Neural progenitor cell (in vitro differentiated cells): ENCODE measurements at regions not wholly inside any gene's neighbourhood (a gene's known extent, or its start where the extent isn't known, plus 50 kb on each side); places are given as distances from the start of the nearest gene placed in this dataset.

Experiments used
- CTCF ChIP-seq: fragments of 200-600 bp; sonication (generic); IDR thresholded peaks from 2 replicates; pipeline ENCODE4 v1.5.1; 2017; ENCODE audit warnings: antibody characterized with exemption, mild to moderate bottlenecking
- EZH2 ChIP-seq: fragments of 200-600 bp; sonication (generic); IDR thresholded peaks from 2 replicates; pipeline ENCODE4 v1.6.1; 2017; ENCODE audit warnings: antibody characterized with exemption, mild to moderate bottlenecking, moderate library complexity
- EZH2phosphoT487 ChIP-seq: fragments of 200-600 bp; sonication (generic); IDR thresholded peaks from 2 replicates; pipeline ENCODE4 v1.6.1; 2017; ENCODE audit warnings: antibody characterized with exemption

GRCh38 chr15:69790632-69791031, 307.1 kb downstream of the TLE3 start:
- TF ChIP-seq CTCF: no peak
- no peak for TF ChIP-seq EZH2
- no peak for TF ChIP-seq EZH2phosphoT487
